WTC11 (cell line): ENCODE measurements at regions not wholly inside any gene's neighbourhood (a gene's known extent, or its start where the extent isn't known, plus 50 kb on each side); places are given as distances from the start of the nearest gene placed in this dataset.

ENCODE experiments used
- CTCF ChIP-seq: fragments of 200-600 bp; IDR thresholded peaks from 2 replicates; pipeline ENCODE4 v1.8.0; 2022; ENCODE audit warnings: antibody characterized with exemption
- TF ChIP-seq, protein P1 (sequence below): fragments of 250-450 bp; sonication (Bioruptor Pico); IDR thresholded peaks from 2 replicates; pipeline ENCODE4 v2.1.2; 2022; ENCODE audit warnings: mild to moderate bottlenecking, moderate library complexity

DNA sequence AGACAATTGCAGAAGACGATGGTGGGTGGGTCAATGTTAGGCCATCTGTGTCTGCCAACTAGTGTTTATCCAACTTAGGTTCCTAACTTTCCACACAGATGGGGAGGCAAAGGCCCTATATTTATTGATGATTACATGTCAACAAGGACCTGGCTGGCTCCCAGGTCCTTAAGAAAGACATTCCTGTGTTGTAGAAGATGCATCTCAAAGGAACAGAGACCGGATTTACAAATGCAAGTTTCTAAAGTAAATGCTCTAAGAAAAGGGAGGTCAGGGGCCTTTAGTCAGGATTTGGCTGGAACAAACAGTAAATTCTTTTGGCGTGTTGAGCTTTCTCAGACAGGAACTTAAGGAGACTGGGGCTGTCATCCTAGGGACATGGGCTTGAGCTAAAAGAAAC is 175.0 kb downstream of the SH3BP4 start:
- TF ChIP-seq CTCF, result no peak
- TF ChIP-seq, protein P1, sequence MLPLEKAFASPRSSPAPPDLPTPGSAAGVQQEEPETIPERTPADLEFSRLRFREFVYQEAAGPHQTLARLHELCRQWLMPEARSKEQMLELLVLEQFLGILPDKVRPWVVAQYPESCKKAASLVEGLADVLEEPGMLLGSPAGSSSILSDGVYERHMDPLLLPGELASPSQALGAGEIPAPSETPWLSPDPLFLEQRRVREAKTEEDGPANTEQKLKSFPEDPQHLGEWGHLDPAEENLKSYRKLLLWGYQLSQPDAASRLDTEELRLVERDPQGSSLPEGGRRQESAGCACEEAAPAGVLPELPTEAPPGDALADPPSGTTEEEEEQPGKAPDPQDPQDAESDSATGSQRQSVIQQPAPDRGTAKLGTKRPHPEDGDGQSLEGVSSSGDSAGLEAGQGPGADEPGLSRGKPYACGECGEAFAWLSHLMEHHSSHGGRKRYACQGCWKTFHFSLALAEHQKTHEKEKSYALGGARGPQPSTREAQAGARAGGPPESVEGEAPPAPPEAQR, result no peak
